GM12878 (cell line): ENCODE measurements at regions not wholly inside any gene's neighbourhood (a gene's known extent, or its start where the extent isn't known, plus 50 kb on each side); places are given as distances from the start of the nearest gene placed in this dataset.

Experiments
- ATAC-seq: fragments of 200-7000 bp; cut with Tn5 transposase; 3 replicates; pipeline ENCODE4 v1.9.1; 2020; ENCODE audit warnings: mild to moderate bottlenecking, moderate library complexity
- BruUV-seq: library from RNA; stranded (reverse); fragments of 400-500 nt; replicated peaks from 2 replicates; lab custom pipeline; 2021; lab: Mats Ljungman, UMichigan
- CTCF ChIA-PET: fragments of 300-600 bp; sonication (Branson Sonifier 250); formaldehyde crosslinking; extraction: SDS; loops from one replicate; lab custom pipeline; 2021; ENCODE audit warnings: inconsistent platforms; lab: Yijun Ruan, JAX
- POLR2A ChIA-PET: fragments of 350-600 bp; formaldehyde crosslinking; extraction: SDS; loops from one replicate; lab custom pipeline; 2021; ENCODE audit warnings: inconsistent platforms; lab: Charles Lee
- RAD21 ChIA-PET: fragments of 300-600 bp; sonication (Branson Sonifier 250); formaldehyde crosslinking; loops from one replicate; lab custom pipeline; 2023; ENCODE audit warnings: antibody characterized with exemption; ENCODE audit not compliant: unreplicated experiment; lab: Charles Lee
- SMC1A ChIA-PET: fragments of 300-600 bp; sonication (Branson Sonifier 250); formaldehyde crosslinking; loops from one replicate; lab custom pipeline; 2023; ENCODE audit not compliant: unreplicated experiment, uncharacterized antibody; lab: Charles Lee
- DNase-seq: peaks from one replicate; pipeline ENCODE4 v3.0.0-alpha.2; 2011; ENCODE audit warnings: low read depth, low spot score
- FAIRE-seq: peaks from 3 replicates; lab custom pipeline; 2011; peaks lifted over from hg19 to GRCh38; lab: Jason Lieb, UNC
- H2AFZ ChIP-seq: 2 replicates; pipeline ENCODE4 v1.6.0; 2011; ENCODE audit warnings: low read depth, low read length, control low read depth; ENCODE audit not compliant: control insufficient read depth
- H3K27ac ChIP-seq: 2 replicates; pipeline ENCODE4 v1.5.1; 2011; ENCODE audit warnings: control low read depth; ENCODE audit not compliant: control insufficient read depth, insufficient read depth
- H3K27me3 ChIP-seq, 2 experiments: replicated peaks in 1 of 2; 2 replicates each; pipeline versions ENCODE4 v1.6.0 to v1.6.1; 2011; ENCODE audit warnings: low read length in 1 of 2; ENCODE audit not compliant: control insufficient read depth in 2 of 2, insufficient read depth in 2 of 2
- H3K36me3 ChIP-seq, 2 experiments: 2 replicates each; pipeline ENCODE4 v1.5.1; 2011; ENCODE audit warnings: low read length in 1 of 2; ENCODE audit not compliant: control insufficient read depth in 2 of 2, insufficient read depth in 2 of 2
- H3K4me1 ChIP-seq: 2 replicates; pipeline ENCODE4 v1.6.1; 2011; ENCODE audit warnings: mild to moderate bottlenecking, low read length, moderate library complexity, mixed read lengths; ENCODE audit not compliant: control insufficient read depth, insufficient read depth
- H3K4me2 ChIP-seq: 2 replicates; pipeline ENCODE4 v1.6.0; 2011; ENCODE audit warnings: control low read depth; ENCODE audit not compliant: control insufficient read depth, insufficient read depth
- H3K4me3 ChIP-seq: fragments of 200-600 bp; sonication (generic); 2 replicates; pipeline ENCODE4 v1.5.1; 2016
- H3K79me2 ChIP-seq: 2 replicates; pipeline ENCODE4 v1.6.0; 2011; ENCODE audit warnings: low read length; ENCODE audit not compliant: control insufficient read depth, insufficient read depth
- H3K9ac ChIP-seq: 2 replicates; pipeline ENCODE4 v1.8.0; 2011; ENCODE audit warnings: low read length, control low read depth, mixed read lengths; ENCODE audit not compliant: control insufficient read depth, insufficient read depth
- H3K9me3 ChIP-seq: replicated peaks from 3 replicates; pipeline ENCODE4 v1.5.1; 2011; ENCODE audit warnings: mild to moderate bottlenecking, low read length; ENCODE audit not compliant: control insufficient read depth, insufficient read depth
- H4K20me1 ChIP-seq: 2 replicates; pipeline ENCODE4 v1.6.0; 2011; ENCODE audit not compliant: control insufficient read depth, insufficient read depth
- BMI1 ChIP-seq: fragments of 450-650 bp; IDR thresholded peaks from 2 replicates; pipeline ENCODE4 v1.6.1; 2016; ENCODE audit warnings: mild to moderate bottlenecking, moderate library complexity, borderline replicate concordance
- BRCA1 ChIP-seq: IDR thresholded peaks from 2 replicates; pipeline ENCODE4 v1.6.1; 2011; ENCODE audit warnings: low read depth, low read length, improper control_type of control experiment
- FOXK2 ChIP-seq: fragments of 450-650 bp; IDR thresholded peaks from 2 replicates; pipeline ENCODE4 v1.6.1; 2017; ENCODE audit warnings: mild to moderate bottlenecking, moderate library complexity
- HDGF ChIP-seq: fragments of 450-650 bp; IDR thresholded peaks from 2 replicates; pipeline ENCODE4 v1.6.1; 2016; ENCODE audit warnings: antibody characterized with exemption
- IRF4 ChIP-seq: IDR thresholded peaks from 2 replicates; pipeline ENCODE4 v1.6.1; 2011; ENCODE audit warnings: low read depth, low read length
- NR2F1 ChIP-seq: fragments of 450-650 bp; conservative IDR thresholded peaks from 2 replicates; pipeline ENCODE4 v1.6.1; 2017; ENCODE audit warnings: mild to moderate bottlenecking
- PAX8 ChIP-seq: fragments of 450-650 bp; IDR thresholded peaks from 2 replicates; pipeline ENCODE4 v1.6.1; 2017; ENCODE audit warnings: mild to moderate bottlenecking, moderate library complexity
- SMAD1 ChIP-seq: fragments of 450-650 bp; IDR thresholded peaks from 2 replicates; pipeline ENCODE4 v1.6.1; 2018; ENCODE audit warnings: mild to moderate bottlenecking, low read depth; ENCODE audit not compliant: partially characterized antibody
- SRF ChIP-seq, 2 experiments: IDR thresholded peaks; 2 replicates each; pipeline ENCODE4 v1.6.1; 2011; ENCODE audit warnings: low read depth in 2 of 2, low read length in 2 of 2, mild to moderate bottlenecking in 1 of 2, moderate library complexity in 1 of 2
- TARDBP ChIP-seq: IDR thresholded peaks from 2 replicates; pipeline ENCODE4 v1.6.1; 2016; ENCODE audit warnings: borderline replicate concordance
- YY1 ChIP-seq: IDR thresholded peaks from 2 replicates; pipeline ENCODE4 v1.6.1; 2011; ENCODE audit warnings: low read depth, mild to moderate bottlenecking, low read length
- ZNF217 ChIP-seq: fragments of 450-650 bp; IDR thresholded peaks from 2 replicates; pipeline ENCODE4 v1.6.1; 2017; ENCODE audit warnings: antibody characterized with exemption, mild to moderate bottlenecking
- WGBS: methylation state at CpG from one replicate; pipeline ENCODE4 v1.1.6; 2016; ENCODE audit warnings: low lambda C conversion rate; ENCODE audit not compliant: insufficient replicate concordance, insufficient coverage; ENCODE audit errors: missing lambda C conversion rate; 5-methylcytosine and 5-hydroxymethylcytosine counted together
- in situ Hi-C: fragments of 300-500 bp; cut with MboI; formaldehyde crosslinking; loops from 9 replicates; pipeline ENCODE4 v1.14.3; 2018; ENCODE audit warnings: mixed read lengths
- intact Hi-C: fragments of 100-400 bp; cut with micrococcal nuclease; formaldehyde crosslinking; loops from one replicate; pipeline ENCODE4 v1.14.2; 2022; ENCODE audit not compliant: unreplicated experiment
- TF ChIP-seq, protein P1 (sequence below): fragments of 450-650 bp; IDR thresholded peaks from 2 replicates; pipeline ENCODE4 v1.6.1; 2014; ENCODE audit warnings: mild to moderate bottlenecking

DNA sequence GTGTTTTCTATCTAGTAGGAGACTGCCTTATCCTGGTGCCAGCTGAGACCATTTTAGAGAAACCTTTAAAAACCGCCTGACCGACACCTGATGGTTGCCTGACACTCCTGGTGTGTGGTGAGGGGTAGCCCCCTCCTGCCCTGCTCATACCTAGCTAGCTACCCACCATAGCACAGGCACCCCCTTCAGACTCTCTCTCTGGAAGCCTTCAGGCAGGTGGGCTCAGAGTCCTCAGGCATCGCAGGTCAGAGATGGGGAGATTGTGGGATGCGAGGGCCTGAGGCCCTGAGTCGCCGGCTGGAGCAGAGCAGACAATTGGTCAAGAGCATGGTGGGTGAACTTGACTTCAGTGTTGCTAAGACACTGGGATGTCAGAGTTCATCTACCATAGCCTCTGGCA, 424.6 kb downstream of the BRD1 start:
- no peaks in the 10 kb centered on the region for H3K27me3 ChIP-seq
- no peak overlapping the region for H3K4me2 ChIP-seq
- no peaks in the 10 kb centered on the region for H3K79me2 ChIP-seq
- H2AFZ ChIP-seq = no peak overlapping the region
- H4K20me1 ChIP-seq = no peaks in the 10 kb centered on the region
- DNase-seq (no peak), ATAC-seq (no peak), FAIRE-seq (no peak)
- no peaks in the 10 kb centered on the region; the same call in 2 of the 3 replicates for H3K9me3 ChIP-seq
- no peaks in the 10 kb centered on the region for H3K36me3 ChIP-seq
- H3K4me1 ChIP-seq = no peaks in the 10 kb centered on the region
- ChIA-PET RAD21 (no interaction called here), POLR2A (no interaction called here), SMC1A (no interaction called here), CTCF (no interaction called here)
- H3K4me3 ChIP-seq = no peak overlapping the region
- no TSS peak for BruUV-seq
- WGBS = 52% methylated on average over 6 of the region's 6 CpGs
- no peak overlapping the region for H3K27ac ChIP-seq
- TF ChIP-seq FOXK2 (no peak), TARDBP (no peak), BRCA1 (no peak), HDGF (no peak), SRF (IDR thresholded peaks at IDR 0.05; ENCODE audit: low read depth in 2 of 2, low read length in 2 of 2) (no peak), ZNF217 (no peak), BMI1 (no peak), YY1 (no peak), IRF4 (no peak), SMAD1 (no peak), NR2F1 (no peak), PAX8 (no peak)
- TF ChIP-seq, protein P1, sequence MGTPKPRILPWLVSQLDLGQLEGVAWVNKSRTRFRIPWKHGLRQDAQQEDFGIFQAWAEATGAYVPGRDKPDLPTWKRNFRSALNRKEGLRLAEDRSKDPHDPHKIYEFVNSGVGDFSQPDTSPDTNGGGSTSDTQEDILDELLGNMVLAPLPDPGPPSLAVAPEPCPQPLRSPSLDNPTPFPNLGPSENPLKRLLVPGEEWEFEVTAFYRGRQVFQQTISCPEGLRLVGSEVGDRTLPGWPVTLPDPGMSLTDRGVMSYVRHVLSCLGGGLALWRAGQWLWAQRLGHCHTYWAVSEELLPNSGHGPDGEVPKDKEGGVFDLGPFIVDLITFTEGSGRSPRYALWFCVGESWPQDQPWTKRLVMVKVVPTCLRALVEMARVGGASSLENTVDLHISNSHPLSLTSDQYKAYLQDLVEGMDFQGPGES = no peak
- in situ Hi-C loops (no loop called here), intact Hi-C loops (no loop called here)
- H3K9ac ChIP-seq = no peak overlapping the region
